HG02798 (cell line): ENCODE measurements at regions not wholly inside any gene's neighbourhood (a gene's known extent, or its start where the extent isn't known, plus 50 kb on each side); places are given as distances from the start of the nearest gene placed in this dataset.
"Not testable (repeated sequence)": the region's sequence is repeated elsewhere in the genome, so short reads cannot be mapped to it uniquely, and the experiment has no call there.

Experiments used
- ATAC-seq: cut with Tn5 transposase; IDR thresholded peaks from one replicate; pipeline ENCODE4 v1.9.1; 2021; ENCODE audit warnings: mild to moderate bottlenecking; ENCODE audit not compliant: unreplicated experiment, poor library complexity

- ATAC-seq, result no peak
Observed at GRCh38 chr17:53218723-53219122, 604.0 kb upstream of the KIF2B start.

- ATAC-seq, result no peak
Observed at GRCh38 chr17:53217311-53217710, 605.4 kb upstream of the KIF2B start.

GRCh38 chr17:53208935-53209334 lies 613.8 kb upstream of the KIF2B start:
- not testable (repeated sequence) for ATAC-seq

- ATAC-seq, result no peak
Observed at GRCh38 chr17:53193044-53193443, 629.7 kb upstream of the KIF2B start.

GRCh38 chr17:53191878-53192277 lies 630.8 kb upstream of the KIF2B start:
- ATAC-seq, result no peak

DNA sequence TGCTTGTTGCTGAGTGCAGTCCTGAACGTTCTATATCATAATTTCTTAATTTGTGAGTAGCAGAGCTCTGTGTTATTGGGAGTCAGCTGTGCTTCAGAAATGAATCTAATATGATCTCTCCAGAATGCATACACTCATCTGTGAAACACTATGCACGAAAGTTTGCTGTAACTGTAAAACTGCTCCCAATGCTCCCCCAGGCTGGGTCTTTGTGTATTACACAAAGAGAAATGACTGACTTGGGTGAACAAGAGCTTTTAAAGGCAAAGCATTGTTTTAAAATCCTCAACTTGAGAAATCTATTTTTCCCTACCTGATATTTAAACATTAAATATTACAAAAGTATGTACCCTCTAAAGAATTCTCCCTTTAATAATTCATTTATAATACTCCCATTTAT lies 636.7 kb upstream of the KIF2B start:
- ATAC-seq, result no peak

DNA sequence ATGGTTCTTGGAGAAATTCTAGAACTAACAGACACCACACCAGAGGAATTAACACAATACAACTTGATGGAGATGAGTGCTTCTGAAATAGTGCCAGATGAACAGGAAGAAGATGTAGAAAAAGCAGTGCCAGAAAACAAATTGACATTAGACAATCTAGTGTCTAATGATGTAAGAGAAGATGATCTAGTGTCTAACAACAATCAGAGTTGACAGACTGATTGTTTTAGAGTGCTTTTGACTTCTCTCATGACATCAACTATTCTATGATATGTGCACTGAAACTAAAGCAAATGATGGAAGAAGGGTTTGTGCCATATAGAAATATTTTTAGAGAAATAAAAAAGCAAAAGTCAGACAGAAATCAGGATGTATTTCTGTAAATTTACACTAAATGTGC lies 646.1 kb upstream of the KIF2B start:
- no peak for ATAC-seq

- ATAC-seq, result no peak
Observed at GRCh38 chr17:53168413-53168812, 654.3 kb upstream of the KIF2B start.

- no peak for ATAC-seq
Observed at GRCh38 chr17:53166731-53167130, 656.0 kb upstream of the KIF2B start.

GRCh38 chr17:53150101-53150698 lies 672.5 kb upstream of the KIF2B start:
- no peak for ATAC-seq

- no peak for ATAC-seq
Observed at GRCh38 chr17:53149316-53149715, 673.4 kb upstream of the KIF2B start.

GRCh38 chr17:53148058-53148457 lies 674.7 kb upstream of the KIF2B start:
- ATAC-seq, result no peak

- ATAC-seq, result no peak
Observed at GRCh38 chr17:53142890-53143289, 679.8 kb upstream of the KIF2B start.

- no peak for ATAC-seq
Observed at GRCh38 chr17:53141731-53142130, 681.0 kb upstream of the KIF2B start.

DNA sequence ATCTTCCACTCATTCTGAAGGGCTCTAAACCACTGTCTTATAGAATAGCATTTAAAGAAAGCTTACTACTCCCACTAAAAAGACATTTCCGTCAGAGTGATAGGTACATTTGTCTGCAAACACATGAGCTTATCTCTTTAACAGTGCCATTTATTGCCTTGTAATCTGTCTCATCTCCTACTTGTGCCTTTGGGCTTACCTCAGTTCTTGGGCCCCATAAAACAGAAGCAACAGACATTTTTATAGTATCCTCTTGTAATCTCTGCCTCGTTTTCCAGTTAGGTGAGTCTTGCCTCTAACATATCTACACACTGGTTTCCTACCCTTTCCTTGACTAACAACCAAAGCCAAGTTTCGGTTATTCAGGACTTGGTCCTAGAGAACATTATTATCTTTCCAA lies 681.4 kb upstream of the KIF2B start:
- ATAC-seq, result no peak

DNA sequence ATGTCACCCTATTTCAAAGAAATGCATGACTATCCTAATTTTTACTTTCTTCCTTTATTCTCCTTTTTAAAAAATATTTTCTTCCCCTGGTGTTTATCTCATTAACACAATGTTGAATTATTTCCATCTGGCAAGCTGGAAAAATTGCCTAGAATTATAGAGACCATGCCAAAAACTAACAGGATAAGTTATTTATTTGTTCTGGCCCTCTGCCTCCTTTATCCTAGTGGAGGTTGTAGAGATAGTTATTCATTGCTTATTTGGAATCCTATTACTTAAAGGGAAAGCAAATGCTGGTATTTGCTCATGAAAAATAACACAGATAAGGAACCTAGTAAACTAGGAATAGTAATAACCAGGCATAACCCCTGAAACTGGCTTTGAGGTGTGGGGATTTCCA lies 684.9 kb upstream of the KIF2B start:
- no peak for ATAC-seq

DNA sequence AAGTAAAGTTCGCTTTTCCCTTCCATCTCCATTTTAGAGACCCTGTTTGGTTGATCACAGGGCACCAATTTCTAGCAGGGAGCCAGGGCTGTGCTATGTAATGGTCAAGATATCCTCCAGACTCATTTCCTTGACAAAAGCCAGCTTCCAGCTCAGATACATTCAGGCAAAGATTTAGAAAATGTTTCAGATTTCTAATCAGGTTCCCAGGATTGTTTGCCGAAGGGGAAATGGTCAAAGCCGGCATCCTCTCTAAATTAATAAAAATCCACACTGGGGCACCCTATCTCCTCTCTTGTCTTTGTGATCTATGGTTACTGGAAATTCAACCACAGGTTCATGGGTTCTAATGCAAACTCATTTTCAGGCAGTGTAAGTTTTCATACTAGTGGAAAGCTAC lies 686.8 kb upstream of the KIF2B start:
- no peak for ATAC-seq

DNA sequence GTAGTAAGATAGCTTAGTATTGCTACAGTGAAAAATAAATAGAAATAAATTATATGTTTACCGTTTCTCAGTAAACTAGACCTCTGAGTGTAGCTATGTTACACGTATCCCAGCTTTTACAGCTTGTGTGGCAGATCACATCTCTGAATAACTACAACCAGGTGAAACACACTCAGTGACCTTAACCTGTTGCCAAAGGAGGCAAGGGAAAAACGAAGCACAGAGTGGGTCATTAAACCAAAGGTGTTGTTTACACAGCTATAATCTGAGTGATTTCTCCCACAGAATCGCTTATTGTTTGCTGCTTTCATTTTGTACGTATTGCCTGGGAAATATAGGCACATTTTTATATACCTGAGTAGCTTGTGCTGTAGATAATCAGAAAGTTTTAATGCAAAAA lies 688.2 kb upstream of the KIF2B start:
- no peak for ATAC-seq

- no peak for ATAC-seq
Observed at GRCh38 chr17:53133876-53134275, 688.9 kb upstream of the KIF2B start.

- ATAC-seq, result no peak
Observed at GRCh38 chr17:53129863-53130262, 692.9 kb upstream of the KIF2B start.

DNA sequence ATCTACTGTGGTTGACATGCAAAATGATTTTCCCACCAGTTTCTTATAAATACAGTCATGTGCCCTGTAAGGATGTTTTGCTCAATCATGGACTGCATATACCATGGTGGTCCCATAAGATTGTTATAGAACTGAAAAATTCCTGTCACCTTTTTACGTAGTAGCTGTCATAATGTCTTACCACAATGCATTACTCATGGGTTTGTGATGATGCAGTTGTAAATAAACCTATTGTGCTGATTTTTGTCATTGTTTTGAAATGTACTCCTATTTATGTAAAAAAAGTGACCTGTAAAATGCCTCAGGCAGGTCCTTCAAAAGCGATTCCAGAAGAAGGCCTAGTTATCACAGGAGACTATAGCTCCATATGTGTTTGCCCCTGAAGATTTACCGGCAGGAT lies 695.4 kb upstream of the KIF2B start:
- no peak for ATAC-seq

GRCh38 chr17:53122966-53123365 lies 699.8 kb upstream of the KIF2B start:
- ATAC-seq, result no peak

DNA sequence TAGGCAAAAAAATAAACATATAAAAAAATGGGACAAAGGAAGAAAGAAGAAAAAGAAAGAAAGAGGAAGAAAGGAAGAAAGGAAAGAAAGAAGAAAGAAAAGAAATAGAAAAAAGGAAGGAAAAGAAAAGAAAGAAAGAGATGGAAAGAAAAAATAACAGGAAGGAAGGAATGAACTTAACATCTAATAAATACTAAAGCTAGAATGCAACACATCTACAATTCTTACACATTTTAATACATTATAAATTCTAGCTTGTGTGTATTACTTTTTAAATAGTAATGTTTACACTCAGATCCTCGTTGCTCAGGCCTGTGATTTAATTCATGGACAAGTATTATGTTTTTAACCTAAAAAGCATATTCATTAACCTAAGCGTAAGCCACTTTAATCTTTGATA lies 703.0 kb upstream of the KIF2B start:
- no peak for ATAC-seq
